ENCODE measurements at regions not wholly inside any gene's neighbourhood (a gene's known extent, or its start where the extent isn't known, plus 50 kb on each side); places are given as distances from the start of the nearest gene placed in this dataset.

- Histone ChIP-seq H2AK5ac (ENCODE audit: low read depth, low read length) (no peak overlapping the region), H3K9ac (replicated peaks in 1 of 4; ENCODE audit: extremely low read depth in 1 of 4, low read depth in 3 of 4, low read length in 3 of 4) (no peak overlapping the region), H3K27ac (ENCODE audit: low read depth, low read length) (no peak overlapping the region), H3K4me1 (replicated peaks in 1 of 4; ENCODE audit: control insufficient read depth in 3 of 4, insufficient read depth in 4 of 4, low read length in 3 of 4) (peaks cover 0 to 6% (median 4%) of the 10 kb centered on the region in 4 experiments; a peak in 4 of 7 replicates), H4K20me1 (replicated peaks in 1 of 2; ENCODE audit: control insufficient read depth in 1 of 2, insufficient read depth in 2 of 2, low read length in 2 of 2) (no peaks in the 10 kb centered on the region), H3K56ac (replicated peaks; ENCODE audit: insufficient read length, low read depth, low read length) (no peak overlapping the region), H2AFZ (ENCODE audit: low read length) (no peak overlapping the region), H3K23ac (ENCODE audit: insufficient read length) (no peak overlapping the region), H3K27me3 (replicated peaks in 1 of 4; ENCODE audit: control insufficient read depth in 3 of 4, extremely low read depth in 1 of 4, insufficient read depth in 3 of 4, low read length in 3 of 4) (peaks cover 0 to 3% (median 2%) of the 10 kb centered on the region in 4 experiments; a peak in 4 of 7 replicates), H2BK20ac (ENCODE audit: low read length) (no peak overlapping the region), H3K4ac (replicated peaks; ENCODE audit: insufficient read length, low read depth, low read length) (no peak overlapping the region), H2BK5ac (ENCODE audit: low read depth, low read length) (no peak overlapping the region), H3K79me2 (ENCODE audit: control insufficient read depth in 1 of 2, insufficient read depth in 2 of 2, low read length in 2 of 2) (no peaks in the 10 kb centered on the region), H4K5ac (ENCODE audit: insufficient read length, low read depth, low read length) (no peak overlapping the region), H2BK15ac (ENCODE audit: low read length) (no peak overlapping the region), H3K18ac (ENCODE audit: extremely low read depth, low read length) (no peak overlapping the region), H2BK120ac (replicated peaks; ENCODE audit: low read depth, low read length) (no peak overlapping the region), H3K4me2 (ENCODE audit: insufficient read depth in 1 of 2, low read depth in 2 of 2, low read length in 2 of 2) (no peak overlapping the region), H3K14ac (ENCODE audit: insufficient read length) (no peak overlapping the region), H3K36me3 (ENCODE audit: control insufficient read depth in 2 of 4, insufficient read depth in 4 of 4, low read length in 3 of 4) (no peaks in the 10 kb centered on the region), H4K91ac (replicated peaks; ENCODE audit: insufficient read length, low read length) (no peak overlapping the region), H3K23me2 (ENCODE audit: low read depth, low read length) (peaks cover 2% of the 10 kb centered on the region; the same call in 1 of the 2 replicates), H4K8ac (ENCODE audit: extremely low read depth, insufficient read depth, low read length) (no peak overlapping the region), H3K4me3 (ENCODE audit: extremely low read depth in 1 of 4, insufficient read depth in 2 of 4, low read depth in 3 of 4, low read length in 4 of 4) (no peak overlapping the region), H3K79me1 (ENCODE audit: low read depth, low read length) (no peaks in the 10 kb centered on the region), H2BK12ac (ENCODE audit: low read depth, low read length) (no peak overlapping the region), H3K9me3 (ENCODE audit: insufficient read depth in 2 of 2, low read depth in 1 of 2, low read length in 1 of 2) (no peaks in the 10 kb centered on the region)
- DNase-seq (ENCODE audit: low read depth in 1 of 2, low spot score in 2 of 2) = no peak
- ChIA-PET POLR2A (ENCODE audit: partially characterized antibody) (interaction anchor here (1.3 kb wide), 1 partner anchor 8 kb away, joined by 4 read pairs; no protein-coding TSS in a partner anchor), CTCF (ENCODE audit: partially characterized antibody) (interaction anchor here (0.9 to 1.7 kb wide), 4 partner anchors 9 to 135 kb away, joined by 3 to 7 read pairs (median 6); no protein-coding TSS in a partner anchor)
- FAIRE-seq = no peak
- TF ChIP-seq HDAC2 (IDR thresholded peaks at IDR 0.05; ENCODE audit: borderline replicate concordance in 1 of 2, low read depth in 2 of 2, low read length in 2 of 2) (no peak), EGR1 (IDR thresholded peaks at IDR 0.05; ENCODE audit: borderline replicate concordance, low read depth, low read length) (no peak), KDM1A (IDR thresholded peaks at IDR 0.05; ENCODE audit: borderline replicate concordance, low read length) (no peak), POLR2AphosphoS5 (IDR thresholded peaks at IDR 0.05; ENCODE audit: low read depth, low read length) (no peak), RAD21 (IDR thresholded peaks at IDR 0.05 in 1 of 2, conservative IDR thresholded peaks at IDR 0.05 in 1 of 2; ENCODE audit: low read depth in 2 of 2, low read length in 2 of 2) (no peak), BRCA1 (IDR thresholded peaks at IDR 0.05; ENCODE audit: low read depth, low read length) (no peak), CREB1 (IDR thresholded peaks at IDR 0.05) (no peak), TCF12 (IDR thresholded peaks at IDR 0.05; ENCODE audit: low read depth, low read length) (no peak), ZNF274 (IDR thresholded peaks at IDR 0.05; ENCODE audit: borderline replicate concordance, extremely low read depth, low read length) (no peak), SIRT6 (IDR thresholded peaks at IDR 0.05; ENCODE audit: low read length) (no peak), CBX5 (IDR thresholded peaks at IDR 0.05; ENCODE audit: low read depth, low read length) (no peak), POLR2A (IDR thresholded peaks at IDR 0.05; ENCODE audit: control extremely low read depth in 1 of 2, low read depth in 2 of 2, low read length in 2 of 2) (no peak)
- WGBS, 2 experiments (ENCODE audit: extremely low coverage in 1 of 2, insufficient coverage in 1 of 2, insufficient read length in 1 of 2, insufficient replicate concordance in 2 of 2, low coverage in 1 of 2, low lambda C conversion rate in 2 of 2, missing lambda C conversion rate in 1 of 2) = 89% methylated on average over 9 of the region's 9 CpGs; no CpG with 5 or more reads in 1 of the 2 experiments
These were observed 147.5 kb downstream of the FOXD2 start for GRCh38 chr1:47585141-47585902.

All from H1 (cell line).